ENCODE measurements at regions not wholly inside any gene's neighbourhood (a gene's known extent, or its start where the extent isn't known, plus 50 kb on each side); places are given as distances from the start of the nearest gene placed in this dataset.

GRCh38 chr5:61886214-61886613 lies 419.8 kb upstream of the KIF2A start:
- TF ChIP-seq CTCF (IDR thresholded peaks at IDR 0.05): no peak
- no peak for TF ChIP-seq POLR2A (IDR thresholded peaks at IDR 0.05)
